ENCODE measurements at regions not wholly inside any gene's neighbourhood (a gene's known extent, or its start where the extent isn't known, plus 50 kb on each side); places are given as distances from the start of the nearest gene placed in this dataset.

DNA sequence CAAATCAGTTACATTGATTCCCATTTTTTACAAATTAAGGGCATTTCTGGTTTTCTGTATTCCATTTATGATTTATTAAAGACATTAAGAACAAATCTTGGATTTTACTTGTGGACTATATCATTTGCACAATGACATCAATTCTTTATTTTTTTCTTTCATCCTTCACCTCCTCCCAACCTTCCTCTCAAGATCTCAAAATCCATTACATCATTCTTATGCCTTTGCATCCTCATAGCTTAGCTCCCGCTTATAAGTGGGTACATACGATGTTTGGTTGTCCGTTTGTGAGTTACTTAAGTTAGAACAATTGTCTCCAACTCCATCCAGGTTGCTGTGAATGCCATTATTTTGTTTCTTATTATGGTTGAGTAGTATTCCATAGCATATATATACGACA, 752.8 kb downstream of the CD109 start:
- no peaks in the 10 kb centered on the region for H3K79me2 ChIP-seq (replicated peaks; ENCODE audit: insufficient read depth)
- no peak overlapping the region for H3K27ac ChIP-seq (ENCODE audit: low read depth)
- TF ChIP-seq EZH2 (IDR thresholded peaks at IDR 0.05; ENCODE audit: low read depth, unreplicated experiment) (no peak), REST (IDR thresholded peaks at IDR 0.05; ENCODE audit: unreplicated experiment) (no peak), EZH2phosphoT487 (IDR thresholded peaks at IDR 0.05; ENCODE audit: unreplicated experiment) (no peak), JUNB (IDR thresholded peaks at IDR 0.05; ENCODE audit: unreplicated experiment) (no peak), NANOG (IDR thresholded peaks at IDR 0.05; ENCODE audit: borderline replicate concordance) (no peak), ZNF331 (CRISPR knock-in tag; IDR thresholded peaks at IDR 0.05; ENCODE audit: low read depth) (no peak), ETS1 (IDR thresholded peaks at IDR 0.05) (no peak), POLR2AphosphoS5 (IDR thresholded peaks at IDR 0.05; ENCODE audit: low read depth) (no peak), ZNF462 (CRISPR knock-in tag; IDR thresholded peaks at IDR 0.05) (no peak), STAT1 (IDR thresholded peaks at IDR 0.05; ENCODE audit: unreplicated experiment) (no peak), ZNF114 (CRISPR knock-in tag; IDR thresholded peaks at IDR 0.05) (no peak), CREB1 (CRISPR knock-in tag; IDR thresholded peaks at IDR 0.05; ENCODE audit: low read depth) (no peak)
- TF ChIP-seq, protein P1, sequence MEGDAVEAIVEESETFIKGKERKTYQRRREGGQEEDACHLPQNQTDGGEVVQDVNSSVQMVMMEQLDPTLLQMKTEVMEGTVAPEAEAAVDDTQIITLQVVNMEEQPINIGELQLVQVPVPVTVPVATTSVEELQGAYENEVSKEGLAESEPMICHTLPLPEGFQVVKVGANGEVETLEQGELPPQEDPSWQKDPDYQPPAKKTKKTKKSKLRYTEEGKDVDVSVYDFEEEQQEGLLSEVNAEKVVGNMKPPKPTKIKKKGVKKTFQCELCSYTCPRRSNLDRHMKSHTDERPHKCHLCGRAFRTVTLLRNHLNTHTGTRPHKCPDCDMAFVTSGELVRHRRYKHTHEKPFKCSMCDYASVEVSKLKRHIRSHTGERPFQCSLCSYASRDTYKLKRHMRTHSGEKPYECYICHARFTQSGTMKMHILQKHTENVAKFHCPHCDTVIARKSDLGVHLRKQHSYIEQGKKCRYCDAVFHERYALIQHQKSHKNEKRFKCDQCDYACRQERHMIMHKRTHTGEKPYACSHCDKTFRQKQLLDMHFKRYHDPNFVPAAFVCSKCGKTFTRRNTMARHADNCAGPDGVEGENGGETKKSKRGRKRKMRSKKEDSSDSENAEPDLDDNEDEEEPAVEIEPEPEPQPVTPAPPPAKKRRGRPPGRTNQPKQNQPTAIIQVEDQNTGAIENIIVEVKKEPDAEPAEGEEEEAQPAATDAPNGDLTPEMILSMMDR (conservative IDR thresholded peaks at IDR 0.05; ENCODE audit: low read depth in 2 of 2): no peak
- H3K9me2 ChIP-seq (ENCODE audit: insufficient read depth): no peaks in the 10 kb centered on the region
- no peak overlapping the region for H2AFZ ChIP-seq
- H3K4me1 Mint-ChIP-seq: 0 out of 3 replicates have a peak, but pooled peaks cover 2% of the 10 kb centered on the region
- no peaks in the 10 kb centered on the region for H4K20me1 ChIP-seq (replicated peaks; ENCODE audit: insufficient read depth)
- ATAC-seq (no peak), DNase-seq (ENCODE audit: low spot score) (no peak)
- H3K4me1 ChIP-seq (ENCODE audit: insufficient read depth): no peaks in the 10 kb centered on the region
- no peaks in the 10 kb centered on the region for H3K27me3 ChIP-seq (ENCODE audit: insufficient read depth)
- H3K36me3 Mint-ChIP-seq (ENCODE audit: low read depth): no peaks in the 10 kb centered on the region
- no peak overlapping the region for H3K27ac Mint-ChIP-seq
- no peaks in the 10 kb centered on the region for H3K9me3 Mint-ChIP-seq
- no peak overlapping the region for H3K4me3 Mint-ChIP-seq
- no peaks in the 10 kb centered on the region for H3K36me3 ChIP-seq (ENCODE audit: insufficient read depth)
- no peak overlapping the region for H3K4me2 ChIP-seq
- no peaks in the 10 kb centered on the region for H3K27me3 Mint-ChIP-seq (ENCODE audit: insufficient read depth, low read depth, poor library complexity)
- H3F3A ChIP-seq (replicated peaks; ENCODE audit: low read depth): no peaks in the 10 kb centered on the region
- no peak overlapping the region for H3K4me3 ChIP-seq

All from GM23338 (cell line).